Neural cell (in vitro differentiated cells): ENCODE measurements at regions not wholly inside any gene's neighbourhood (a gene's known extent, or its start where the extent isn't known, plus 50 kb on each side); places are given as distances from the start of the nearest gene placed in this dataset.

Experiments
- EP300 ChIP-seq: fragments of 450-650 bp; conservative IDR thresholded peaks from 2 replicates; pipeline ENCODE4 v1.6.1; 2014; ENCODE audit warnings: antibody characterized with exemption, mild to moderate bottlenecking, moderate library complexity; ENCODE audit not compliant: poor library complexity, severe bottlenecking
- EZH2 ChIP-seq: fragments of 200-600, 300-800 bp; shearing (Covaris generic), sonication (generic); IDR thresholded peaks from 2 replicates; pipeline ENCODE4 v1.6.1; 2014; ENCODE audit warnings: antibody characterized with exemption, low read length, borderline replicate concordance, mild to moderate bottlenecking; ENCODE audit not compliant: insufficient read depth, poor library complexity, severe bottlenecking
- POLR2AphosphoS5 ChIP-seq: IDR thresholded peaks from 2 replicates; pipeline ENCODE4 v1.6.1; 2012
- RAD21 ChIP-seq: fragments of 450-650 bp; conservative IDR thresholded peaks from 2 replicates; pipeline ENCODE4 v1.6.1; 2014; ENCODE audit warnings: antibody characterized with exemption, mild to moderate bottlenecking, moderate library complexity
- SMC3 ChIP-seq: fragments of 450-650 bp; conservative IDR thresholded peaks from 2 replicates; pipeline ENCODE4 v1.6.1; 2014; ENCODE audit warnings: antibody characterized with exemption, mild to moderate bottlenecking, moderate library complexity; ENCODE audit not compliant: poor library complexity
- TF ChIP-seq, protein P1 (sequence below): fragments of 450-650 bp; IDR thresholded peaks from 2 replicates; pipeline ENCODE4 v1.5.1; 2014; ENCODE audit warnings: antibody characterized with exemption, mild to moderate bottlenecking, moderate library complexity; ENCODE audit not compliant: poor library complexity, severe bottlenecking
- TF ChIP-seq, protein P2 (sequence below): IDR thresholded peaks from 2 replicates; pipeline ENCODE4 v1.6.1; 2012; ENCODE audit warnings: borderline replicate concordance

DNA sequence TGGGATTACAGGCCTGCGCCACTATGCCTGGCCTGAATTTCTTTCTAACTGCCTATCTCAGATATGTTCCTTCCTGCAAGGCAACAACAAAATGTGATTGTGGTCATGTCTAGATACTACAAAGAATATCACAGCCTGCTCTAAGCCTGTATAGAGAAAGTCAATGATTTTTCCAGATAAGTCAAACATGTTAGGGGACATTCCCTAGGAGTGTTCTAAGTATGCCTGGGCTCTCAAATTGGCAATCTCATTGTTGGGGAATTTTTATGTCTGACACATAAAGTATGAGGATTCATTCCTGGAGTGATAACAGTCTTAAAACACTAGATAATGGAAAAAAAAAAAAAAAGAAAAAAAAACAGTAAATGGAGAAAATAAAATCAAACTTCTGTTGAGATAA, 406.1 kb downstream of the GATA3 start:
- TF ChIP-seq POLR2AphosphoS5 (no peak), EP300 (no peak), RAD21 (no peak), SMC3 (no peak), EZH2 (no peak)
- TF ChIP-seq, protein P1, sequence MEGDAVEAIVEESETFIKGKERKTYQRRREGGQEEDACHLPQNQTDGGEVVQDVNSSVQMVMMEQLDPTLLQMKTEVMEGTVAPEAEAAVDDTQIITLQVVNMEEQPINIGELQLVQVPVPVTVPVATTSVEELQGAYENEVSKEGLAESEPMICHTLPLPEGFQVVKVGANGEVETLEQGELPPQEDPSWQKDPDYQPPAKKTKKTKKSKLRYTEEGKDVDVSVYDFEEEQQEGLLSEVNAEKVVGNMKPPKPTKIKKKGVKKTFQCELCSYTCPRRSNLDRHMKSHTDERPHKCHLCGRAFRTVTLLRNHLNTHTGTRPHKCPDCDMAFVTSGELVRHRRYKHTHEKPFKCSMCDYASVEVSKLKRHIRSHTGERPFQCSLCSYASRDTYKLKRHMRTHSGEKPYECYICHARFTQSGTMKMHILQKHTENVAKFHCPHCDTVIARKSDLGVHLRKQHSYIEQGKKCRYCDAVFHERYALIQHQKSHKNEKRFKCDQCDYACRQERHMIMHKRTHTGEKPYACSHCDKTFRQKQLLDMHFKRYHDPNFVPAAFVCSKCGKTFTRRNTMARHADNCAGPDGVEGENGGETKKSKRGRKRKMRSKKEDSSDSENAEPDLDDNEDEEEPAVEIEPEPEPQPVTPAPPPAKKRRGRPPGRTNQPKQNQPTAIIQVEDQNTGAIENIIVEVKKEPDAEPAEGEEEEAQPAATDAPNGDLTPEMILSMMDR: no peak
- TF ChIP-seq, protein P2, sequence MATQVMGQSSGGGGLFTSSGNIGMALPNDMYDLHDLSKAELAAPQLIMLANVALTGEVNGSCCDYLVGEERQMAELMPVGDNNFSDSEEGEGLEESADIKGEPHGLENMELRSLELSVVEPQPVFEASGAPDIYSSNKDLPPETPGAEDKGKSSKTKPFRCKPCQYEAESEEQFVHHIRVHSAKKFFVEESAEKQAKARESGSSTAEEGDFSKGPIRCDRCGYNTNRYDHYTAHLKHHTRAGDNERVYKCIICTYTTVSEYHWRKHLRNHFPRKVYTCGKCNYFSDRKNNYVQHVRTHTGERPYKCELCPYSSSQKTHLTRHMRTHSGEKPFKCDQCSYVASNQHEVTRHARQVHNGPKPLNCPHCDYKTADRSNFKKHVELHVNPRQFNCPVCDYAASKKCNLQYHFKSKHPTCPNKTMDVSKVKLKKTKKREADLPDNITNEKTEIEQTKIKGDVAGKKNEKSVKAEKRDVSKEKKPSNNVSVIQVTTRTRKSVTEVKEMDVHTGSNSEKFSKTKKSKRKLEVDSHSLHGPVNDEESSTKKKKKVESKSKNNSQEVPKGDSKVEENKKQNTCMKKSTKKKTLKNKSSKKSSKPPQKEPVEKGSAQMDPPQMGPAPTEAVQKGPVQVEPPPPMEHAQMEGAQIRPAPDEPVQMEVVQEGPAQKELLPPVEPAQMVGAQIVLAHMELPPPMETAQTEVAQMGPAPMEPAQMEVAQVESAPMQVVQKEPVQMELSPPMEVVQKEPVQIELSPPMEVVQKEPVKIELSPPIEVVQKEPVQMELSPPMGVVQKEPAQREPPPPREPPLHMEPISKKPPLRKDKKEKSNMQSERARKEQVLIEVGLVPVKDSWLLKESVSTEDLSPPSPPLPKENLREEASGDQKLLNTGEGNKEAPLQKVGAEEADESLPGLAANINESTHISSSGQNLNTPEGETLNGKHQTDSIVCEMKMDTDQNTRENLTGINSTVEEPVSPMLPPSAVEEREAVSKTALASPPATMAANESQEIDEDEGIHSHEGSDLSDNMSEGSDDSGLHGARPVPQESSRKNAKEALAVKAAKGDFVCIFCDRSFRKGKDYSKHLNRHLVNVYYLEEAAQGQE: no peak
